ENCODE measurements at regions not wholly inside any gene's neighbourhood (a gene's known extent, or its start where the extent isn't known, plus 50 kb on each side); places are given as distances from the start of the nearest gene placed in this dataset.
"Not testable (repeated sequence)": the region's sequence is repeated elsewhere in the genome, so short reads cannot be mapped to it uniquely, and the experiment has no call there.

GRCh38 chr4:17018013-17018412 lies 119.6 kb upstream of the LDB2 start:
- no peak for DNase-seq (ENCODE audit: low spot score)
- TF ChIP-seq, protein P1, sequence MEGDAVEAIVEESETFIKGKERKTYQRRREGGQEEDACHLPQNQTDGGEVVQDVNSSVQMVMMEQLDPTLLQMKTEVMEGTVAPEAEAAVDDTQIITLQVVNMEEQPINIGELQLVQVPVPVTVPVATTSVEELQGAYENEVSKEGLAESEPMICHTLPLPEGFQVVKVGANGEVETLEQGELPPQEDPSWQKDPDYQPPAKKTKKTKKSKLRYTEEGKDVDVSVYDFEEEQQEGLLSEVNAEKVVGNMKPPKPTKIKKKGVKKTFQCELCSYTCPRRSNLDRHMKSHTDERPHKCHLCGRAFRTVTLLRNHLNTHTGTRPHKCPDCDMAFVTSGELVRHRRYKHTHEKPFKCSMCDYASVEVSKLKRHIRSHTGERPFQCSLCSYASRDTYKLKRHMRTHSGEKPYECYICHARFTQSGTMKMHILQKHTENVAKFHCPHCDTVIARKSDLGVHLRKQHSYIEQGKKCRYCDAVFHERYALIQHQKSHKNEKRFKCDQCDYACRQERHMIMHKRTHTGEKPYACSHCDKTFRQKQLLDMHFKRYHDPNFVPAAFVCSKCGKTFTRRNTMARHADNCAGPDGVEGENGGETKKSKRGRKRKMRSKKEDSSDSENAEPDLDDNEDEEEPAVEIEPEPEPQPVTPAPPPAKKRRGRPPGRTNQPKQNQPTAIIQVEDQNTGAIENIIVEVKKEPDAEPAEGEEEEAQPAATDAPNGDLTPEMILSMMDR (IDR thresholded peaks at IDR 0.05; ENCODE audit: extremely low read depth, missing control alignments), result no peak

GRCh38 chr4:17013382-17014006 lies 115.0 kb upstream of the LDB2 start:
- DNase-seq (ENCODE audit: low spot score), result no peak
- TF ChIP-seq, protein P1 (IDR thresholded peaks at IDR 0.05; ENCODE audit: extremely low read depth, missing control alignments), result no peak

DNA sequence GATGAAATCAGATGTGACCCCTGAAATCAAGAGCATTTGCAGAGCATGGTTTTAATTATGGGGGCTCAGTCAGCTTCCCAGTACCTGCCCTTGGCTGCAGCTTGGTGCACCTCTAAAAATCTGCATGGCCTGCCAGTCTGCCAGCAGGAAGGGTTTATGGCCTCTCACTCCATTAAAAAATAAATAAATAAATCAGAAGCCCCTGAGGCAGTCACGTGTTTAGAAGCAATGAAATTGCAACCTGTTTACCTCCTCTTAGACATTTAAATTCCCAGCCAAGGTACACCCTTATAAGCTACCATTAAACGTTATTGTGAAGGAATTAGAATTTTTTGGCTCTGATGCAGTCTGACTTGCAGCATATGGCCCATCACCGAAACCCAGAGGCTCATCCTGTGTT lies 114.0 kb upstream of the LDB2 start:
- TF ChIP-seq, protein P1 (IDR thresholded peaks at IDR 0.05; ENCODE audit: extremely low read depth, missing control alignments), result no peak

GRCh38 chr4:17010426-17011087 lies 112.1 kb upstream of the LDB2 start:
- TF ChIP-seq, protein P1 (IDR thresholded peaks at IDR 0.05; ENCODE audit: extremely low read depth, missing control alignments), result no peak

More for the DNA sequence above, 114.0 kb upstream of the LDB2 start:
- no peak for DNase-seq (ENCODE audit: low spot score)

DNA sequence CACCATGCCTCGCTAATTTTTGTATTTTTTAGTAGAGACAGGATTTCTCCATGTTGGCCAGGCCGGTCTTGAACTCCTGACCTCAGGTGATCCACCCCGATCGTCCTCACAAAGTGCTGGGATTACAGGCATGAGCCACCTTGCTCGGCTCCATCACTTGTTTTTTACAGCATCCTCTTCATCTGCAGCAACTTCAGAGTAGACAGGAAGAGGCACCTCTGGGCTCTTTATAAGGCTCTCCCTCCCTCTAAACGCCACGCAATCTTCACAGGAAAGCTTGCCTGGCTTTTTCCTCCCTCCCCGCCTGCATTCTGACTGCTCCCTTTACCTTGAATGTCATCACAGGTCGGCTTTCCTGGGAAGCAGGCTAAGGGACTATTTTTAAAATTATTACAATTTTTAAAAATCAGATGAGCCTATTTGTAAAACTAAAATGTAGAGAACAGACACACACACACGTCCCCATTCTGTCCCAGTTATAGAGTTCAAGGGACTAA lies 111.5 kb upstream of the LDB2 start:
- TF ChIP-seq, protein P1 (IDR thresholded peaks at IDR 0.05; ENCODE audit: extremely low read depth, missing control alignments), result no peak
- no peak for DNase-seq (ENCODE audit: low spot score)

More at GRCh38 chr4:17010426-17011087, 112.1 kb upstream of the LDB2 start:
- no peak for DNase-seq (ENCODE audit: low spot score)

GRCh38 chr4:17008834-17009345 lies 110.4 kb upstream of the LDB2 start:
- DNase-seq (ENCODE audit: low spot score), result no peak
- TF ChIP-seq, protein P1 (IDR thresholded peaks at IDR 0.05; ENCODE audit: extremely low read depth, missing control alignments), result no peak

- not testable (repeated sequence) for DNase-seq (ENCODE audit: low spot score)
These were observed 105.4 kb upstream of the LDB2 start for GRCh38 chr4:17003606-17004392.

Measured in GM20000 (cell line).